IMR-90 (cell line): ENCODE measurements at regions not wholly inside any gene's neighbourhood (a gene's known extent, or its start where the extent isn't known, plus 50 kb on each side); places are given as distances from the start of the nearest gene placed in this dataset.

Source experiments
- ATAC-seq: fragments of 200-7000 bp; cut with Tn5 transposase; 2 replicates; pipeline ENCODE4 v1.9.1; 2020; ENCODE audit warnings: low read depth, mild to moderate bottlenecking, moderate library complexity
- BruUV-seq: library from RNA; stranded (reverse); fragments of 400-500 nt; replicated peaks from 2 replicates; lab custom pipeline; 2021; lab: Mats Ljungman, UMichigan
- CTCF ChIA-PET: fragments of 300-600 bp; formaldehyde crosslinking; extraction: SDS; loops from one replicate; lab custom pipeline; 2021; ENCODE audit warnings: antibody characterized with exemption; lab: Yijun Ruan, JAX
- POLR2A ChIA-PET: fragments of 300-600 bp; sonication (Branson Sonifier 250); formaldehyde crosslinking; loops from one replicate; lab custom pipeline; 2022; ENCODE audit warnings: antibody characterized with exemption; ENCODE audit not compliant: unreplicated experiment; lab: Charles Lee
- DNase-seq: peaks from one replicate; pipeline ENCODE4 v3.0.0; 2013
- H2AFZ ChIP-seq: replicated peaks from 2 replicates; pipeline ENCODE3; 2013; ENCODE audit warnings: low read length, mild to moderate bottlenecking; ENCODE audit not compliant: poor library complexity
- H2AK5ac ChIP-seq: 2 replicates; pipeline ENCODE4 v1.6.1; 2013; ENCODE audit warnings: low read depth, low read length, inconsistent platforms
- H2AK9ac ChIP-seq: replicated peaks from 2 replicates; pipeline ENCODE3; 2013; ENCODE audit warnings: mild to moderate bottlenecking, low read depth, low read length, moderate library complexity; ENCODE audit not compliant: poor library complexity
- H2BK120ac ChIP-seq: 2 replicates; pipeline ENCODE4 v1.6.1; 2013; ENCODE audit warnings: low read depth, low read length, inconsistent platforms
- H2BK15ac ChIP-seq: 3 replicates; pipeline ENCODE4 v1.6.1; 2013; ENCODE audit warnings: low read depth, low read length, inconsistent platforms
- H2BK20ac ChIP-seq: 2 replicates; pipeline ENCODE4 v1.6.1; 2013; ENCODE audit warnings: low read depth, mild to moderate bottlenecking, inconsistent platforms, low read length, moderate library complexity
- H2BK5ac ChIP-seq: 2 replicates; pipeline ENCODE4 v1.6.1; 2013; ENCODE audit warnings: mild to moderate bottlenecking, low read depth, low read length, inconsistent platforms; ENCODE audit not compliant: poor library complexity, severe bottlenecking
- H3K14ac ChIP-seq: replicated peaks from 2 replicates; pipeline ENCODE4 v1.6.1; 2013; ENCODE audit warnings: low read depth, low read length, inconsistent platforms
- H3K18ac ChIP-seq: 2 replicates; pipeline ENCODE4 v1.6.1; 2013; ENCODE audit warnings: low read depth, low read length, control low read depth
- H3K23ac ChIP-seq: 2 replicates; pipeline ENCODE4 v1.6.1; 2013; ENCODE audit warnings: low read depth, low read length, inconsistent platforms
- H3K27ac ChIP-seq: 2 replicates; pipeline ENCODE4 v1.5.1; 2013; ENCODE audit warnings: mild to moderate bottlenecking, control low read depth, low read length; ENCODE audit not compliant: insufficient read depth
- H3K27me3 ChIP-seq: 2 replicates; pipeline ENCODE4 v1.6.1; 2013; ENCODE audit warnings: low read length; ENCODE audit not compliant: control insufficient read depth, insufficient read depth
- H3K36me3 ChIP-seq: 2 replicates; pipeline ENCODE4 v1.6.1; 2013; ENCODE audit warnings: low read length, mixed read lengths; ENCODE audit not compliant: control insufficient read depth, insufficient read depth
- H3K4ac ChIP-seq: 2 replicates; pipeline ENCODE4 v1.6.1; 2013; ENCODE audit warnings: low read depth, low read length, inconsistent platforms
- H3K4me1 ChIP-seq: 2 replicates; pipeline ENCODE4 v1.6.1; 2013; ENCODE audit warnings: low read length, mixed read lengths; ENCODE audit not compliant: control insufficient read depth, insufficient read depth
- H3K4me2 ChIP-seq: 2 replicates; pipeline ENCODE4 v1.6.1; 2013; ENCODE audit warnings: low read depth, mild to moderate bottlenecking, control low read depth, low read length, moderate library complexity
- H3K4me3 ChIP-seq: 2 replicates; pipeline ENCODE4 v1.5.1; 2013; ENCODE audit warnings: low read depth, mild to moderate bottlenecking, control low read depth, low read length, moderate library complexity; ENCODE audit not compliant: insufficient read depth
- H3K56ac ChIP-seq: 2 replicates; pipeline ENCODE4 v1.6.1; 2013; ENCODE audit warnings: low read length, inconsistent platforms; ENCODE audit not compliant: insufficient read depth; ENCODE audit errors: extremely low read depth
- H3K79me1 ChIP-seq, 2 experiments: 2 replicates each; pipeline ENCODE4 v1.6.1; 2013; ENCODE audit warnings: low read length in 2 of 2, inconsistent platforms in 1 of 2, low read depth in 1 of 2
- H3K9ac ChIP-seq: 2 replicates; pipeline ENCODE4 v1.6.1; 2013; ENCODE audit warnings: low read depth, low read length, control low read depth
- H3K9me1 ChIP-seq: 2 replicates; pipeline ENCODE4 v1.6.1; 2013; ENCODE audit warnings: low read length, inconsistent platforms; ENCODE audit not compliant: insufficient read depth
- H3K9me3 ChIP-seq: 2 replicates; pipeline ENCODE4 v1.6.1; 2013; ENCODE audit warnings: low read length; ENCODE audit not compliant: control insufficient read depth, insufficient read depth
- H4K20me1 ChIP-seq: 2 replicates; pipeline ENCODE4 v1.6.1; 2013; ENCODE audit warnings: low read length, inconsistent platforms; ENCODE audit not compliant: insufficient read depth
- H4K5ac ChIP-seq: 2 replicates; pipeline ENCODE4 v1.6.1; 2013; ENCODE audit warnings: mild to moderate bottlenecking, low read depth, low read length, control low read depth
- H4K8ac ChIP-seq, 2 experiments: 2 replicates each; pipeline ENCODE4 v1.6.1; 2013; ENCODE audit warnings: low read depth in 2 of 2, low read length in 2 of 2, control low read depth in 1 of 2, inconsistent platforms in 1 of 2
- H4K91ac ChIP-seq: 2 replicates; pipeline ENCODE4 v1.6.1; 2013; ENCODE audit warnings: low read depth, low read length, inconsistent platforms; ENCODE audit not compliant: insufficient read depth
- CEBPB ChIP-seq: IDR thresholded peaks from 2 replicates; pipeline ENCODE4 v1.6.1; 2012; ENCODE audit warnings: low read depth, low read length, improper control_type of control experiment
- CHD1 ChIP-seq: IDR thresholded peaks from 2 replicates; pipeline ENCODE4 v1.6.1; 2012; ENCODE audit warnings: low read depth, low read length, improper control_type of control experiment
- FOS ChIP-seq: fragments of 150-350 bp; IDR thresholded peaks from 2 replicates; pipeline ENCODE4 v1.6.1; 2016; ENCODE audit warnings: low read depth, low read length
- MAFK ChIP-seq: IDR thresholded peaks from 2 replicates; pipeline ENCODE4 v1.6.1; 2012; ENCODE audit warnings: low read depth, low read length, improper control_type of control experiment
- MAZ ChIP-seq: IDR thresholded peaks from 2 replicates; pipeline ENCODE4 v1.6.1; 2012; ENCODE audit warnings: low read depth, mild to moderate bottlenecking, low read length, improper control_type of control experiment, moderate library complexity, borderline replicate concordance
- NFE2L2 ChIP-seq: fragments of 150-350 bp; IDR thresholded peaks from 2 replicates; pipeline ENCODE4 v1.6.1; 2016; ENCODE audit warnings: low read depth, mild to moderate bottlenecking, low read length
- RCOR1 ChIP-seq: IDR thresholded peaks from 2 replicates; pipeline ENCODE4 v1.6.1; 2012; ENCODE audit warnings: mild to moderate bottlenecking, low read length, improper control_type of control experiment; ENCODE audit not compliant: insufficient replicate concordance
- SMC3 ChIP-seq: fragments of 150-350 bp; IDR thresholded peaks from 2 replicates; pipeline ENCODE4 v1.6.1; 2016; ENCODE audit warnings: low read depth, mild to moderate bottlenecking, antibody characterized with exemption, low read length, moderate library complexity
- WGBS, 2 experiments: methylation state at CpG; one replicate each; pipeline versions ENCODE4 v1.1.5 to v1.1.7; 2013; ENCODE audit warnings: missing lambda C conversion rate in 2 of 2; ENCODE audit not compliant: insufficient read length in 1 of 2; ENCODE audit errors: extremely low coverage in 2 of 2; 5-methylcytosine and 5-hydroxymethylcytosine counted together
- dilution Hi-C: fragments of 300-500 bp; cut with HindIII; formaldehyde crosslinking; loops from one replicate; pipeline ENCODE4 v1.14.3; 2018; ENCODE audit warnings: low sequenced_read_pairs; ENCODE audit not compliant: unreplicated experiment
- in situ Hi-C: fragments of 300-500 bp; cut with MboI; formaldehyde crosslinking; loops from 3 replicates; pipeline ENCODE4 v1.14.3; 2019; ENCODE audit warnings: low sequenced_read_pairs, inconsistent platforms, mixed read lengths
- intact Hi-C: fragments of 100-400 bp; cut with micrococcal nuclease; formaldehyde crosslinking; loops from 2 replicates; pipeline ENCODE4 v1.10.0; 2022
- TF ChIP-seq, protein P1 (sequence below): fragments of 150-350 bp; IDR thresholded peaks from 2 replicates; pipeline ENCODE4 v1.6.1; 2016; ENCODE audit warnings: low read depth, mild to moderate bottlenecking, low read length, moderate library complexity, borderline replicate concordance
- TF ChIP-seq, protein P2 (sequence below): conservative IDR thresholded peaks from 2 replicates; pipeline ENCODE4 v1.5.1; 2012; ENCODE audit warnings: mild to moderate bottlenecking, low read depth, low read length, improper control_type of control experiment

DNA sequence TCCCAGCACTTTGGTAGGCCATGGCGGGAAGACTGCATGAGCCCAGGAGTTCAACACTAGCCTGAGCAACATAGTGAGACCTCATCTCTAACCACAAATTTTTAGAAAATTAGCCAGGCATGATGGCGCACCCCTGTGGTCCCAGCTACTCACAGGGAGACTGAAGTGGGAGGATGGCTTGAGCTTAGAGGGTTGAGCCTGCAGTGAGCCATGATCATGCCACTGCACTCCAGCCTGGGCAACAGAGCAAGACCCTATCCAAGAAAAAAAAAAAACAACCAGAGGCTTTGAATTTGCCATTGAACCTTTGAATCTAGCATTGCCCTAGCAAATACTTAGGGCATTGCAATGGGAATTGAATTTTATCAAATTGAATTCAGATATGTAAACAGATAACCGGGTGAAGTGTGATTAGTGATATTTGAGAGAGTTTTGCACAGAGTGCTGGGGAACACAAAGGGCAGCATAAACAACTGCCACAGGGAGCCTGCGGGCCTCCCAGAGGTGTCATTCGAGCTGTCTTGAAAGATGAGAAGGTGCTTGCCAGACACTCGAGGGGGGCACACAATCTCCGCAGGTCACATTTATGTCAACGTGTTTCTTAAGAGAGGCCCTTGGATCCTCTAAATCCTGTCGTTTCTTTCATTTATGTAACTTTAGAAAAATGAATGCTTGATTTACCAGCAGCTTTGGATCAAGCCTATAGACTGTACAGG, 200.3 kb downstream of the AASDH start:
- H3K4me3 ChIP-seq: no peak overlapping the region
- TF ChIP-seq RCOR1 (no peak), CEBPB (no peak), FOS (no peak), MAFK (no peak), MAZ (no peak), SMC3 (no peak), CHD1 (no peak), NFE2L2 (no peak)
- TF ChIP-seq, protein P1, sequence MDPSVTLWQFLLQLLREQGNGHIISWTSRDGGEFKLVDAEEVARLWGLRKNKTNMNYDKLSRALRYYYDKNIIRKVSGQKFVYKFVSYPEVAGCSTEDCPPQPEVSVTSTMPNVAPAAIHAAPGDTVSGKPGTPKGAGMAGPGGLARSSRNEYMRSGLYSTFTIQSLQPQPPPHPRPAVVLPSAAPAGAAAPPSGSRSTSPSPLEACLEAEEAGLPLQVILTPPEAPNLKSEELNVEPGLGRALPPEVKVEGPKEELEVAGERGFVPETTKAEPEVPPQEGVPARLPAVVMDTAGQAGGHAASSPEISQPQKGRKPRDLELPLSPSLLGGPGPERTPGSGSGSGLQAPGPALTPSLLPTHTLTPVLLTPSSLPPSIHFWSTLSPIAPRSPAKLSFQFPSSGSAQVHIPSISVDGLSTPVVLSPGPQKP: no peak
- TF ChIP-seq, protein P2, sequence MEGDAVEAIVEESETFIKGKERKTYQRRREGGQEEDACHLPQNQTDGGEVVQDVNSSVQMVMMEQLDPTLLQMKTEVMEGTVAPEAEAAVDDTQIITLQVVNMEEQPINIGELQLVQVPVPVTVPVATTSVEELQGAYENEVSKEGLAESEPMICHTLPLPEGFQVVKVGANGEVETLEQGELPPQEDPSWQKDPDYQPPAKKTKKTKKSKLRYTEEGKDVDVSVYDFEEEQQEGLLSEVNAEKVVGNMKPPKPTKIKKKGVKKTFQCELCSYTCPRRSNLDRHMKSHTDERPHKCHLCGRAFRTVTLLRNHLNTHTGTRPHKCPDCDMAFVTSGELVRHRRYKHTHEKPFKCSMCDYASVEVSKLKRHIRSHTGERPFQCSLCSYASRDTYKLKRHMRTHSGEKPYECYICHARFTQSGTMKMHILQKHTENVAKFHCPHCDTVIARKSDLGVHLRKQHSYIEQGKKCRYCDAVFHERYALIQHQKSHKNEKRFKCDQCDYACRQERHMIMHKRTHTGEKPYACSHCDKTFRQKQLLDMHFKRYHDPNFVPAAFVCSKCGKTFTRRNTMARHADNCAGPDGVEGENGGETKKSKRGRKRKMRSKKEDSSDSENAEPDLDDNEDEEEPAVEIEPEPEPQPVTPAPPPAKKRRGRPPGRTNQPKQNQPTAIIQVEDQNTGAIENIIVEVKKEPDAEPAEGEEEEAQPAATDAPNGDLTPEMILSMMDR: no peak
- CTCF ChIA-PET: no interaction called here
- H4K91ac ChIP-seq: no peak overlapping the region
- ATAC-seq: no peak
- dilution Hi-C loops (no loop called here), in situ Hi-C loops (no loop called here), intact Hi-C loops (no loop called here)
- H3K14ac ChIP-seq: no peak overlapping the region
- H3K23ac ChIP-seq: no peak overlapping the region
- DNase-seq: no peak
- H4K8ac ChIP-seq: no peak overlapping the region
- no peaks in the 10 kb centered on the region for H3K27me3 ChIP-seq
- H3K4ac ChIP-seq: no peak overlapping the region
- 14% methylated on average over 1 of the region's 9 CpGs; no CpG with 5 or more reads in 1 of the 2 experiments for WGBS, 2 experiments
- no peak overlapping the region for H2AK9ac ChIP-seq
- H2BK15ac ChIP-seq: no peak overlapping the region
- H3K4me2 ChIP-seq: no peak overlapping the region
- no peak overlapping the region for H3K9ac ChIP-seq
- H3K36me3 ChIP-seq: no peaks in the 10 kb centered on the region
- no peak overlapping the region for H2AK5ac ChIP-seq
- H3K9me1 ChIP-seq: no peaks in the 10 kb centered on the region
- no TSS peak for BruUV-seq
- H3K27ac ChIP-seq: no peak overlapping the region
- H4K20me1 ChIP-seq: no peaks in the 10 kb centered on the region
- H2BK5ac ChIP-seq: no peak overlapping the region
- H3K56ac ChIP-seq: no peak overlapping the region
- no peak overlapping the region for H3K18ac ChIP-seq
- H2BK20ac ChIP-seq: no peak overlapping the region
- no peak overlapping the region for H2AFZ ChIP-seq
- H2BK120ac ChIP-seq: no peak overlapping the region
- H3K4me1 ChIP-seq: no peaks in the 10 kb centered on the region
- H3K9me3 ChIP-seq: no peaks in the 10 kb centered on the region
- no peak overlapping the region for H4K5ac ChIP-seq
- no peaks in the 10 kb centered on the region for H3K79me1 ChIP-seq
- POLR2A ChIA-PET: no interaction called here
